ENCODE measurements at regions not wholly inside any gene's neighbourhood (a gene's known extent, or its start where the extent isn't known, plus 50 kb on each side); places are given as distances from the start of the nearest gene placed in this dataset.
"Not testable (repeated sequence)": the region's sequence is repeated elsewhere in the genome, so short reads cannot be mapped to it uniquely, and the experiment has no call there.

- DNase-seq = no peak
Measured at GRCh38 chr3:75248974-75249373, 415.2 kb upstream of the FRG2C start.

- no peak for DNase-seq
Measured at GRCh38 chr3:75254685-75255084, 409.4 kb upstream of the FRG2C start.

DNA sequence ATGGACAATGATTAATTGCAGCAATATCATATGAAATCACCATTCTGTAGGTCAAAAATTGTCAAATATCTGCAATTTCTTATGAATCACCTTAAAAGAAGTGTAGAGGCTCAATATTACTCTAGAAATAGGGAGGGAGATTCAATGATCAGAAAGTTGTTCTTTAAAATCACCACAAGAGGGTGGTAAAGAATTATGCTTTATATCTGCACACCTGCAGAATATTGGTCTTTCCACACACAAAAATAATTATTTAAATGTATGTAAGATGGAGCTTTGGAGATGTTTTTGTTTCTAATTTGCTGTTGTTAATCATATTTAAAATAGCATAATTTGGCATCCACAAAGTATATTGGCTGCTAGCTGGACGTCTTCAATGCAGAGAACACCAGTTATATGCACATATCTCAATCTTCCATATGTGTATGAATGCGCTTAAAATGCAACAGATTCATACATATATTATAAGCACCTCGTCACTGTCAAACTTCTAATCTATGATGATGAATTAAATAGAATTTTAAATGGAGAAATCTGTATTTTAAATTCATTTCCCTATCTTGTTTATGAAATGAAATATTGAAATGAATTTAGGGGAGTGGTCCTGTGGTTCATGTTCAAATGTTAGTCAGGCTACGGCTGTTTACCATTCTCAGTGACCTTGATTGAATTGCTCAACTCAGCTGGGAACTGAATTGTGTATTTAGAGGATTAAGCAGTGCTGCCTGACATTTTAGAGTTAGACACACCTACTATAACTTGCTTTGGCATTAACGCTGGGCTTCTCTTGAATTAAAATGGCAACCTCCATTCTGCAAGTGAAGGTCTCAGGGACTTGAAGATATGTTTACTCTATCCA, 405.1 kb upstream of the FRG2C start:
- peak; percentile 41 for DNase-seq

DNA sequence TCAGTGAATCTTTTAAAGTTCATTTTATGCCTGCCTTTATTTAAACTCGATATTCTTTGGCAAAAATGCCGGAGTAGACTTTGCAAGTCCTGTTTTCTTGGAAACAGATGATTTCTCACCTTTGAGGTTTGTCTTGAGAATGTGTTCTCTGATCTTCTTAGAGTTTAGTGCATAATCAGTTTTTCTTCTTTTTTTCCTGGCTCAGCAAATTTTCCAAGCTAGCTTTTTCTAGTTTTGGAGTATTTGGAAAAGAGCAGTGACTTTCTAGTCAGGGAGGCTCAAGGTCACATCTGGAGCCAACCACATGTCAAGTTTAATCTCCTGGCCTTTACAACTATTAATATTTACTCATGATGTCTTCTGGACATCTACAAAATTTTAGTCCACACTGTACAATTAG, 403.2 kb upstream of the FRG2C start:
- DNase-seq = not testable (repeated sequence)

- DNase-seq = no peak
Measured at GRCh38 chr3:75262661-75263060, 401.5 kb upstream of the FRG2C start.

- no peak for DNase-seq
Measured at GRCh38 chr3:75265897-75266296, 398.2 kb upstream of the FRG2C start.

GRCh38 chr3:75268576-75268975, 395.6 kb upstream of the FRG2C start:
- DNase-seq = not testable (repeated sequence)

DNA sequence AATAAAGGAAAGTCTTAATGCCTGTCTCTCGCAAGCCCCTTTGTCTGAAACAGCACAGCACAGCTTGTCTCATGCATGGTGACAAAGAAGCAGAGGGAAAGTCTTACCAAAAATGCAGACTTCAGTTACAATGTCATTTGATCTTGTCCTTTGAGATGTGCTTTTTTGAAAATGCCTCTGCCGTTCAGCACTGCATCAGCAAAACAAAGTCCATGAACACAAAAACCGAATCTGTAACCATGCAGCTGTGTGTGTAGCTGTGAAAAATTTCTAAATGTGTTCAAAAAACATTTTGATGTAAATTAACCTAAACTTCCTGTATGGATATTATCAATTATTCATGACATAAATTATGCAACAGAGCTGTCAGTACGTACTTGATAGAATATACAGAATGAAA, 391.9 kb upstream of the FRG2C start:
- DNase-seq = peak; percentile 27

- peak; percentile 39 for DNase-seq
Measured at GRCh38 chr3:75272691-75273090, 391.4 kb upstream of the FRG2C start.

DNA sequence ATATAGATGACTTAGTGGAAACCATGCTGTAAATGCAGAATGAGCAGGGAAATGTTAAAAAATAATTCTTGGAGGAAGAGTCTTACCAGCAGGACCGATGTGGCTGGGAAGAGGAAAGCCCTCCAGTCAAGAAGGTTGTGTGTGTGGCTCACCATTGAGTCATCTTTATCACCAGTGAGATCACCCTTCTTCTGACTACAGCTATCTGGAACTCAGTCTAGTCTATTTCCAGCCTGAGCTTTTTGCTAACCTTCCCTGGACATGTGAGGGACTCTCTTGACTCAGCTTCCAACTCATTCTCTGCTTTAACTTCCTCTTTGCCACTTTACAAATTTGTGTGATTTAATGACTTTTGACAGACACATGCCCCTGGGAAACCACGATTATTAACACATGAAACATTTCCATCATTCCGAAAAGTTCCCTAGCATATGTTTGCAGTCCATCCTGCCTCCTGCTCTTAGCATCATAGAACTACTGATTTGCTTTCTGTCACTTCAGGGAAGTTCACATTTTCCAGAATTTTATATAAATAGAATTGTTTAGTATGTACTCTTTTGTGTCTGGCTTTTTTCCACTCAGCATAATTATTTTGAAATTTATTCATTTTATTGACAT, 378.5 kb upstream of the FRG2C start:
- DNase-seq = peak; percentile 73

DNA sequence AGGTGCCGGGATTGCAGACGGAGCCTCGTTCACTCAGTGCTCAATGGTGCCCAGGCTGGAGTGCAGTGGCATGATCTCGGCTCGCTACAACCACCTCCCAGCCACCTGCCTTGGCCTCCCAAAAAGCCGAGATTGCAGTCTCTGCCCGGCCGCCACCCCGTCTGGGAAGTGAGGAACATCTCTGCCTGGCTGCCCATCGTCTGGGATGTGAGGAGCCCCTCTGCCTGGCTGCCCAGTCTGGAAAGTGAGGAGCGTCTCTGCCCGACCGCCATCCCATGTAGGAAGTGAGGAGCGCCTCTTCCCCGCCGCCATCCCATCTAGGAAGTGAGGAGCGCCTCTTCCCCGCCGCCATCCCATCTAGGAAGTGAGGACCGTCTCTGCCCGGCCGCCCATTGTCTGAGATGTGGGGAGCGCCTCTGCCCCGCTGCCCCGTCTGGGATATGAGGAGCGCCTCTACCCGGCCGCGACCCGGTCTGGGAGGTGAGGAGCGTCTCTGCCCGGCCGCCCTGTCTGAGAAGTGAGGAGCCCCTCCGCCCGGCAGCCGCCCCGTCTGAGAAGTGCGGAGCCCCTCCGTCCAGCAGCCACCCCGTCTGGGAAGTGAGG, 375.1 kb upstream of the FRG2C start:
- not testable (repeated sequence) for DNase-seq

DNA sequence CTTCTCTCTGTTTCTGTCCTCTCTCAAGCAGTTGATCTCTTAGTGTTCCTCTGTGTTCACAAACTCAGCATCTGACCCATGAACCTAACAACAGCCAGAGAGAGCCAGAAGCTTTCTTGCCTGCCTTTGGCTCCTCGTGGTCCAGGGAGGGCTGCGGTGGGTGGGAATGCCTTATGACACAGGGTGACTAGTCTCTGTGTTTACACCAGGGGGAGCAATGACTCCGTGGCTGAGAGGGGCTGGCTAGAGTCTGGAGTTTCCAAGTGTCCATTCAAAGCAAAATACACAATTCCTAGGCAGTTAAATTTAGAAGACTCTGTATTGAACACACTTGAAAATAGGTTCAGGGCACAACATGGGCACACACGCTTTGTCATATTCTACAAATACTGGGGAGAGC, 370.0 kb upstream of the FRG2C start:
- peak; percentile 67 for DNase-seq

GRCh38 chr3:75295013-75295412, 369.1 kb upstream of the FRG2C start:
- DNase-seq = no peak

DNA sequence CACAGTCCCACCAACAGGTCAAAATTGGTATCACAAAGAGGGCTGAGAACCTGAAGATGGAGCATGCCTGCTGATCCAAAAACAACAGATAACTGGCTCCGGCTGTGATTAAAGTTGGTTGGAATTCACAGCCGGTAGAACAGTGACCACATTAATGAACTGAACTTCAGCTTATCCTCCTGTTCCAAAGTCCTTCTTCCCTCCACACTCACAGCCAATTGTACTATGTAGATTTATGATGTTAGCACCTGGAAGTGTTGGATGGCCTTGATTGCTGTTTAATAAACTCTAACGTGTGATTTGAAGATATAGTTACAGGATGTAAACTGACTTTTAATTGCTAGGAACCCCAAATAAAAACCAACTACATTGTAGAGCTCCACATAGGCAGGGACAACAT, 367.3 kb upstream of the FRG2C start:
- no peak for DNase-seq

DNA sequence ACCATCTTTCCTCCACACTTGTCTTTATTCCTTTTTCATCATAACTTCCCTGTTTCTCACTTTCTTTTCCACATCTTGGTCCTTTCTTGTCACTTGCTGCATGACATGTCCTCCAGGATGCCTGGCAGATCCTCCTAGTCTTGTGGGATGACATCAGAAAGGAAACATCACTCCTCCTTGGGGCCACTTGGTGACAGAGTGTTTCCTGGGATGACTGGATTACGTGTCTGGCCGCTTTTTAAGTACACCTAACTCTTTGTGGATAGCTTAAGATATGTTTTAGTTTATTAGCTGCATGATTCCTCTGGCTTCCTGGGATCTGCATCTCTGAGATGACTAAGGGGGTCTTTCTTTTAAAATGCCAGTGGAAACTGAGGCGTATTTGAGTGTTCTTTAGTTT, 363.5 kb upstream of the FRG2C start:
- DNase-seq = no peak

GRCh38 chr3:75301050-75301449, 363.1 kb upstream of the FRG2C start:
- not testable (repeated sequence) for DNase-seq

DNA sequence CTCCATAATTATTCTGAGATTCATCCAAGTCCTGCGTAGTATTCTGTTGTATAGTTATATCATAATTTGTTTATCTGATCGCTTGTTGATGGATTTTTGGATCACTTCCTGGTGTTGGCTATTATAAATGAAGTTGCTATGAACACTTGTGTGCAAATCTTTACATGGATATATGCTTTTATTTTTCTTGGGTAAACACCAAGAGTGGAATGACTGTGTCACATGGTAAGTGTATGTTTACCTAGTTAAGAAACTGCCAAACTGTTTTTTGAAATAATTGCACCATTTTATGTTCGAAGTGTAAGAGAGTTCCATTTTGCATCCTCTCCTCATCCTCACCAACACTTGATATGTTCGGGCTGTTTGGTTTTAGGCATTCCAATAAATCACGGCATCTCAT, 360.4 kb upstream of the FRG2C start:
- no peak for DNase-seq

GRCh38 chr3:75305901-75306300, 358.2 kb upstream of the FRG2C start:
- DNase-seq = no peak

- DNase-seq = not testable (repeated sequence)
Measured at GRCh38 chr3:75311306-75311705, 352.8 kb upstream of the FRG2C start.

- DNase-seq = not testable (repeated sequence)
Measured at GRCh38 chr3:75312469-75312868, 351.7 kb upstream of the FRG2C start.

DNA sequence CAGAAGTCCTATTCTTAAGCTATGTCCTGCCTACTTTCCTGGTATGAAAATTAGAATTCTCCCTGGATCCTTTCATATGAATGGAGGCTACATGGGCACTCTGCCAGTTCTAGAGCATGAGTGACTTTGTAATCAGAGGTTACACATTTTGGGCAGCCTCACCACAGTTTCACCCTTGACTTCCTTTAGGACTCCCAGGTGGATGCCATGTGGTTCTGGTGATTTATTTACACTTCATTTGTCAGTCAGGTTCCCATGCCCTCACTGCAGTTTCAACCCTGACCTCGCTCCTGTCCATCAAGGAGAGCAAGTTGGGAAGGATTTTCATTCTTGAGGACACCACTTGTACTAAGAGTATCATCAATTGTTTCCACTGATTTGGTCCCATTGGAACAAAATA, 344.4 kb upstream of the FRG2C start:
- DNase-seq = not testable (repeated sequence)

DNA sequence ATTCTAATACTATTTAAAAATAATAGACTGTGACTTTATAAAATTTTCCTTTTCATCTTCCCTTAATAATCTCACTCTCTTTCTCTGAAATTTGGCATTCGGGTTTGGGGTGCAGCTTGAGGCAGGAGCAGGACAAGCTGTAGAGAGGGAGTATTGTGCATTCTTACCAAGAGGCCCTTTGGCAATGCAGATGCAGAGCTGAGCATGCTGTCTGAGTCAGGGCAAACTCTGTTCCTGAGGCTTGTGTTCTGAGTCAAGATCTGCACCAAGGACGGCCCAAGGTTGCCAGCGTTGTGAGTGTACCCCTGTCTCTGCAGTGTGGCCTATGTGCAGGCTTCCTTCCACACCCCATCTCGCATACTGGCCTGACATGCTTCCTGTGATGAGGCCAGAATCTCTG, 343.8 kb upstream of the FRG2C start:
- DNase-seq = no peak

GRCh38 chr3:75321060-75321459, 343.1 kb upstream of the FRG2C start:
- no peak for DNase-seq

- peak; percentile 5 for DNase-seq
Measured at GRCh38 chr3:75323936-75324335, 340.2 kb upstream of the FRG2C start.

Measured in eye (tissue), 1 donor.